Astrocyte (in vitro differentiated cells and primary cell): ENCODE measurements at regions not wholly inside any gene's neighbourhood (a gene's known extent, or its start where the extent isn't known, plus 50 kb on each side); places are given as distances from the start of the nearest gene placed in this dataset.

Experiments
- CTCF ChIP-seq: IDR thresholded peaks from 2 replicates; pipeline ENCODE4 v1.5.1; 2011; ENCODE audit warnings: low read depth, mild to moderate bottlenecking, inconsistent platforms, low read length, moderate library complexity; ENCODE audit not compliant: insufficient read depth
- EZH2 ChIP-seq: IDR thresholded peaks from 2 replicates; pipeline ENCODE4 v1.6.1; 2012; ENCODE audit warnings: mild to moderate bottlenecking, low read length, inconsistent platforms; ENCODE audit not compliant: insufficient read depth

GRCh38 chr14:83873669-83874068, 1656.3 kb upstream of the FLRT2 start:
- TF ChIP-seq CTCF (no peak), EZH2 (no peak)
